B cell (primary cell): ENCODE measurements at regions not wholly inside any gene's neighbourhood (a gene's known extent, or its start where the extent isn't known, plus 50 kb on each side); places are given as distances from the start of the nearest gene placed in this dataset.

Experiments
- ATAC-seq: fragments of 200-7000 bp; cut with Tn5 transposase; one replicate; pipeline ENCODE4 v1.10.0; 2021; ENCODE audit warnings: low read depth, mild to moderate bottlenecking, moderate number of reproducible peaks, moderate library complexity
- CTCF ChIA-PET: fragments of 350-600 bp; sonication (Branson Sonifier 250); formaldehyde crosslinking; loops from one replicate; lab custom pipeline; 2021; ENCODE audit warnings: antibody characterized with exemption, inconsistent platforms; lab: Charles Lee
- POLR2A ChIA-PET: fragments of 350-600 bp; sonication (Branson Sonifier 250); formaldehyde crosslinking; loops from one replicate; lab custom pipeline; 2021; ENCODE audit warnings: antibody characterized with exemption; lab: Charles Lee
- DNase-seq: peaks from one replicate; pipeline ENCODE4 v3.0.0; 2013
- H2AFZ ChIP-seq: 2 replicates; pipeline ENCODE4 v1.6.1; 2012; ENCODE audit warnings: mild to moderate bottlenecking, low read depth, low read length; ENCODE audit not compliant: insufficient read depth, poor library complexity, severe bottlenecking
- H3K27ac ChIP-seq, 2 donors: 1 replicate in 1 of 2; 2 replicates in 1 of 2; pipeline ENCODE4 v1.5.1; 2012 to 2013; ENCODE audit warnings: low read length in 2 of 2, mild to moderate bottlenecking in 2 of 2, moderate library complexity in 1 of 2
- H3K27me3 ChIP-seq, 4 experiments: fragments of 200-600 bp in 1 of 4; sonication (generic) in 1 of 4; replicated peaks in 1 of 4; 1 replicate in 2 of 4; 2 replicates in 2 of 4; pipeline versions ENCODE4 v1.6.1 to v1.7.0; 2013 to 2016; ENCODE audit warnings: low read length in 3 of 4, mild to moderate bottlenecking in 2 of 4, mixed read lengths in 1 of 4, moderate library complexity in 1 of 4; ENCODE audit not compliant: insufficient read depth in 4 of 4, control insufficient read depth in 3 of 4; ENCODE audit errors: control extremely low read depth in 1 of 4
- H3K36me3 ChIP-seq, 2 experiments: replicated peaks in 1 of 2; 1 replicate in 1 of 2; 2 replicates in 1 of 2; pipeline versions ENCODE4 v1.6.1 to v1.7.1; 2013; ENCODE audit warnings: low read length in 1 of 2; ENCODE audit not compliant: insufficient read depth in 2 of 2, control insufficient read depth in 1 of 2; ENCODE audit errors: control extremely low read depth in 1 of 2, extremely low read depth in 1 of 2
- H3K4me1 ChIP-seq, 2 donors: fragments of 200-600 bp in 1 of 2; sonication (generic) in 1 of 2; 1 replicate in 1 of 2; 2 replicates in 1 of 2; pipeline versions ENCODE4 v1.5.1 to v1.6.1; 2013 to 2017; ENCODE audit warnings: low read length in 2 of 2; ENCODE audit not compliant: control insufficient read depth in 2 of 2, insufficient read depth in 2 of 2
- H3K4me2 ChIP-seq: replicated peaks from 2 replicates; pipeline ENCODE3; 2012; ENCODE audit warnings: mild to moderate bottlenecking, low read depth, low read length; ENCODE audit not compliant: poor library complexity, severe bottlenecking
- H3K4me3 ChIP-seq, 5 experiments: fragments of 200-600 bp in 1 of 5; sonication (generic) in 1 of 5; 1 replicate in 3 of 5; 2 replicates in 2 of 5; pipeline versions ENCODE4 v1.5.1 to v1.7.0; 2011 to 2016; ENCODE audit warnings: low read length in 4 of 5, mild to moderate bottlenecking in 4 of 5, low read depth in 2 of 5, control low read depth in 1 of 5, moderate library complexity in 1 of 5; ENCODE audit not compliant: insufficient read depth in 1 of 5; ENCODE audit errors: control extremely low read depth in 1 of 5, extremely low read depth in 1 of 5
- H3K79me2 ChIP-seq: fragments of 200-600 bp; sonication (generic); one replicate; pipeline ENCODE4 v1.6.0; 2016; ENCODE audit warnings: low read length; ENCODE audit not compliant: control insufficient read depth, insufficient read depth
- H3K9ac ChIP-seq: fragments of 200-600 bp; sonication (generic); 2 replicates; pipeline ENCODE4 v1.6.1; 2017; ENCODE audit warnings: mild to moderate bottlenecking, low read length, moderate library complexity
- H3K9me3 ChIP-seq, 3 donors: one replicate each; pipeline versions ENCODE4 v1.6.1 to v1.7.1; 2013; ENCODE audit warnings: low read length in 2 of 3; ENCODE audit not compliant: control insufficient read depth in 2 of 3, insufficient read depth in 1 of 3; ENCODE audit errors: control extremely low read depth in 1 of 3
- H4K20me1 ChIP-seq: 2 replicates; pipeline ENCODE4 v1.6.0; 2012; ENCODE audit warnings: mild to moderate bottlenecking, low read length; ENCODE audit not compliant: insufficient read depth, control insufficient read depth, poor library complexity, severe bottlenecking
- H3K27ac Mint-ChIP-seq: one replicate; pipeline ENCODE4 v1.8.0; 2021; ENCODE audit warnings: mixed read lengths
- H3K27me3 Mint-ChIP-seq: one replicate; pipeline ENCODE4 v1.8.0; 2021; ENCODE audit warnings: mixed read lengths
- H3K4me1 Mint-ChIP-seq: one replicate; pipeline ENCODE4 v1.8.0; 2021; ENCODE audit warnings: mixed read lengths
- H3K4me3 Mint-ChIP-seq: one replicate; pipeline ENCODE4 v1.8.0; 2021; ENCODE audit warnings: mixed read lengths
- H3K9me3 Mint-ChIP-seq: one replicate; pipeline ENCODE4 v1.8.0; 2022; ENCODE audit warnings: mixed read lengths; ENCODE audit not compliant: insufficient read depth
- CTCF ChIP-seq: fragments of 200-600 bp; IDR thresholded peaks from one replicate; pipeline ENCODE4 v1.8.0; 2022; ENCODE audit warnings: antibody characterized with exemption, mild to moderate bottlenecking
- EZH2 ChIP-seq: IDR thresholded peaks from 2 replicates; pipeline ENCODE4 v1.6.1; 2012; ENCODE audit warnings: borderline replicate concordance, low read depth, mild to moderate bottlenecking, moderate library complexity, low read length; ENCODE audit not compliant: insufficient read depth, poor library complexity, severe bottlenecking
- WGBS: methylation state at CpG from one replicate; pipeline ENCODE4 v1.1.5; 2013; ENCODE audit warnings: missing lambda C conversion rate; ENCODE audit not compliant: insufficient coverage; 5-methylcytosine and 5-hydroxymethylcytosine counted together
- intact Hi-C: fragments of 100-400 bp; cut with micrococcal nuclease; formaldehyde crosslinking; loops from one replicate; pipeline ENCODE4 v1.10.0; 2022

- Histone ChIP-seq H3K27me3 (no peaks in the 10 kb centered on the region), H2AFZ (no peak overlapping the region), H3K9ac (no peak overlapping the region), H3K79me2 (no peaks in the 10 kb centered on the region), H3K36me3 (no peaks in the 10 kb centered on the region), H4K20me1 (no peaks in the 10 kb centered on the region), H3K4me2 (no peak overlapping the region), H3K4me1 (no peaks in the 10 kb centered on the region), H3K27ac (no peak overlapping the region), H3K9me3 (peaks cover 0 to 20% (median 0%) of the 10 kb centered on the region in 3 donors), H3K4me3 (no peak overlapping the region)
- CTCF ChIA-PET = no interaction called here
- ATAC-seq (no peak), DNase-seq (no peak)
- Mint-ChIP-seq H3K27ac (no peak overlapping the region), H3K4me3 (no peak overlapping the region), H3K9me3 (no peaks in the 10 kb centered on the region), H3K27me3 (no peaks in the 10 kb centered on the region), H3K4me1 (no peaks in the 10 kb centered on the region)
- WGBS = no CpG with 5 or more reads among the region's 1 CpG
- intact Hi-C loops = no loop called here
- POLR2A ChIA-PET = no interaction called here
- TF ChIP-seq EZH2 = no peak
- TF ChIP-seq CTCF = no peak
Measured at GRCh38 chr1:98364544-98364943, 297.0 kb upstream of the SNX7 start.

GRCh38 chr1:98360864-98361263, 300.7 kb upstream of the SNX7 start:
- Mint-ChIP-seq H3K4me1 (no peaks in the 10 kb centered on the region), H3K9me3 (no peaks in the 10 kb centered on the region), H3K4me3 (no peak overlapping the region), H3K27me3 (no peaks in the 10 kb centered on the region), H3K27ac (no peak overlapping the region)
- Histone ChIP-seq H3K9me3 (peaks cover 0 to 6% (median 0%) of the 10 kb centered on the region in 3 donors), H3K27ac (no peak overlapping the region), H3K4me3 (no peak overlapping the region), H3K27me3 (no peaks in the 10 kb centered on the region), H3K79me2 (no peaks in the 10 kb centered on the region), H3K4me1 (no peaks in the 10 kb centered on the region), H3K36me3 (no peaks in the 10 kb centered on the region), H2AFZ (no peak overlapping the region), H4K20me1 (no peaks in the 10 kb centered on the region), H3K9ac (no peak overlapping the region), H3K4me2 (no peak overlapping the region)
- ATAC-seq = no peak
- POLR2A ChIA-PET = no interaction called here
- WGBS = no CpG with 5 or more reads among the region's 2 CpGs
- intact Hi-C loops = no loop called here
- CTCF ChIA-PET = no interaction called here
- TF ChIP-seq CTCF = no peak
- no peak for TF ChIP-seq EZH2
- DNase-seq = no peak
